Left lung (tissue), 4 donors: ENCODE measurements at regions not wholly inside any gene's neighbourhood (a gene's known extent, or its start where the extent isn't known, plus 50 kb on each side); places are given as distances from the start of the nearest gene placed in this dataset.
A peak's percentile ranks its signal among the peaks of the same experiment; 100 is the strongest.
"Not testable (repeated sequence)": the region's sequence is repeated elsewhere in the genome, so short reads cannot be mapped to it uniquely, and the experiment has no call there.

Experiments used
- ATAC-seq: fragments of 200-7000 bp; cut with Tn5 transposase; one replicate; pipeline ENCODE4 v1.9.1; 2020; ENCODE audit warnings: moderate library complexity
- DNase-seq, 4 donors: peaks; one replicate each; pipeline ENCODE4 v3.0.0-alpha.2; 2013 to 2020
- H3K27ac ChIP-seq, 2 donors: fragments of 200-600 bp; sonication (generic) in 1 of 2; one replicate each; pipeline versions ENCODE4 v1.5.0 to v1.8.0; 2020 to 2021
- H3K27me3 ChIP-seq, 2 donors: fragments of 200-600 bp; sonication (generic) in 1 of 2; one replicate each; pipeline versions ENCODE4 v1.5.0 to v1.8.0; 2020 to 2021
- H3K36me3 ChIP-seq, 2 donors: fragments of 200-600 bp; sonication (generic) in 1 of 2; one replicate each; pipeline versions ENCODE4 v1.5.0 to v1.8.0; 2020 to 2021
- H3K4me1 ChIP-seq, 2 donors: fragments of 200-600 bp; one replicate each; pipeline ENCODE4 v1.8.0; 2021
- H3K4me3 ChIP-seq, 2 donors: fragments of 200-600 bp; sonication (generic) in 1 of 2; one replicate each; pipeline versions ENCODE4 v1.5.0 to v1.8.0; 2020 to 2021; ENCODE audit warnings: mild to moderate bottlenecking in 1 of 2
- H3K9me3 ChIP-seq, 2 donors: fragments of 200-600 bp; sonication (generic) in 1 of 2; one replicate each; pipeline versions ENCODE4 v1.5.0 to v1.8.0; 2020 to 2021
- intact Hi-C, 2 donors: fragments of 100-400 bp; cut with DNase I; formaldehyde crosslinking; loops; one replicate each; pipeline versions ENCODE4 v1.11.2 to v1.14.2; 2022
- donor health status: DM: no; HTN: yes; CAD: no.
- donor health status: DM: no; HTN: no; CAD: no.

GRCh38 chr16:88221001-88221761, 161.6 kb upstream of the ZNF469 start:
- H3K4me1 ChIP-seq, H3K36me3 ChIP-seq, H3K4me3 ChIP-seq, H3K9me3 ChIP-seq, DNase-seq, intact Hi-C loops, H3K27ac ChIP-seq, H3K27me3 ChIP-seq, ATAC-seq: not testable (repeated sequence)

- H3K9me3 ChIP-seq, H3K4me3 ChIP-seq, intact Hi-C loops, ATAC-seq, DNase-seq, H3K27me3 ChIP-seq, H3K36me3 ChIP-seq, H3K27ac ChIP-seq, H3K4me1 ChIP-seq: not testable (repeated sequence)
Observed at GRCh38 chr16:88223696-88224095, 159.1 kb upstream of the ZNF469 start.

GRCh38 chr16:88224131-88224898, 158.4 kb upstream of the ZNF469 start:
- H3K36me3 ChIP-seq, intact Hi-C loops, H3K27me3 ChIP-seq, H3K27ac ChIP-seq, H3K4me1 ChIP-seq, ATAC-seq, H3K9me3 ChIP-seq, H3K4me3 ChIP-seq: not testable (repeated sequence)
- peak in 2 of 4 donors; percentile 16 to 58 for DNase-seq

GRCh38 chr16:88225640-88226230, 157.0 kb upstream of the ZNF469 start:
- H3K9me3 ChIP-seq, H3K36me3 ChIP-seq, H3K4me3 ChIP-seq, intact Hi-C loops, H3K27ac ChIP-seq, H3K27me3 ChIP-seq, H3K4me1 ChIP-seq, ATAC-seq, DNase-seq: not testable (repeated sequence)

- H3K27ac ChIP-seq, H3K9me3 ChIP-seq, H3K4me3 ChIP-seq, H3K36me3 ChIP-seq, ATAC-seq, DNase-seq, intact Hi-C loops, H3K27me3 ChIP-seq, H3K4me1 ChIP-seq: not testable (repeated sequence)
Observed at GRCh38 chr16:88226302-88226701, 156.5 kb upstream of the ZNF469 start.

GRCh38 chr16:88227026-88227721, 155.6 kb upstream of the ZNF469 start:
- H3K4me1 ChIP-seq, H3K4me3 ChIP-seq, DNase-seq, H3K9me3 ChIP-seq, H3K27me3 ChIP-seq, H3K36me3 ChIP-seq, intact Hi-C loops, H3K27ac ChIP-seq, ATAC-seq: not testable (repeated sequence)

GRCh38 chr16:88227722-88228482, 154.9 kb upstream of the ZNF469 start:
- intact Hi-C loops, DNase-seq: not testable (repeated sequence)

GRCh38 chr16:88228751-88229150, 154.0 kb upstream of the ZNF469 start:
- DNase-seq, intact Hi-C loops, ATAC-seq, H3K36me3 ChIP-seq, H3K27me3 ChIP-seq, H3K27ac ChIP-seq, H3K4me3 ChIP-seq, H3K4me1 ChIP-seq, H3K9me3 ChIP-seq: not testable (repeated sequence)

More at GRCh38 chr16:88227722-88228482, 154.9 kb upstream of the ZNF469 start:
- ATAC-seq, H3K27me3 ChIP-seq, H3K9me3 ChIP-seq, H3K4me1 ChIP-seq, H3K36me3 ChIP-seq, H3K27ac ChIP-seq, H3K4me3 ChIP-seq: not testable (repeated sequence)

- H3K36me3 ChIP-seq, H3K4me1 ChIP-seq, DNase-seq, H3K27ac ChIP-seq, H3K4me3 ChIP-seq, intact Hi-C loops, H3K27me3 ChIP-seq, H3K9me3 ChIP-seq, ATAC-seq: not testable (repeated sequence)
Observed at GRCh38 chr16:88229710-88230109, 153.0 kb upstream of the ZNF469 start.

- H3K36me3 ChIP-seq, ATAC-seq, H3K27ac ChIP-seq, intact Hi-C loops, H3K9me3 ChIP-seq, H3K4me1 ChIP-seq, H3K4me3 ChIP-seq, DNase-seq: not testable (repeated sequence)
- peaks cover 0 to 13% of the 10 kb centered on the region in 2 donors for H3K27me3 ChIP-seq
Observed at GRCh38 chr16:88230276-88230966, 152.3 kb upstream of the ZNF469 start.

- H3K36me3 ChIP-seq, H3K4me3 ChIP-seq, intact Hi-C loops, H3K27ac ChIP-seq, DNase-seq, H3K9me3 ChIP-seq, ATAC-seq, H3K4me1 ChIP-seq: not testable (repeated sequence)
- peaks cover 0 to 18% of the 10 kb centered on the region in 2 donors for H3K27me3 ChIP-seq
Observed at GRCh38 chr16:88230967-88231615, 151.7 kb upstream of the ZNF469 start.
